ENCODE measurements at regions not wholly inside any gene's neighbourhood (a gene's known extent, or its start where the extent isn't known, plus 50 kb on each side); places are given as distances from the start of the nearest gene placed in this dataset.

GRCh38 chr9:95729669-95730368 lies 145.7 kb upstream of the ERCC6L2 start:
- Histone ChIP-seq H2BK120ac (ENCODE audit: low read depth, low read length) (no peak overlapping the region), H3K9ac (ENCODE audit: low read depth, low read length) (no peak overlapping the region), H3K4ac (ENCODE audit: low read depth, low read length) (no peak overlapping the region), H4K5ac (ENCODE audit: low read depth, low read length) (no peak overlapping the region), H3K4me1 (ENCODE audit: control insufficient read depth, insufficient read depth, low read length) (peaks cover 6% of the 10 kb centered on the region; the same call in 1 of the 2 replicates), H2AFZ (replicated peaks; ENCODE audit: low read length, poor library complexity) (no peak overlapping the region), H2BK5ac (ENCODE audit: low read depth, low read length, poor library complexity, severe bottlenecking) (no peak overlapping the region), H3K9me1 (ENCODE audit: insufficient read depth, low read length) (no peaks in the 10 kb centered on the region), H2BK15ac (ENCODE audit: low read depth, low read length) (no peak overlapping the region), H3K27me3 (ENCODE audit: control insufficient read depth, insufficient read depth, low read length) (peaks cover 10% of the 10 kb centered on the region), H3K27ac (ENCODE audit: insufficient read depth, low read length) (no peak overlapping the region), H3K14ac (replicated peaks; ENCODE audit: low read depth, low read length) (no peak overlapping the region), H3K4me2 (ENCODE audit: low read depth, low read length) (no peak overlapping the region), H2AK9ac (replicated peaks; ENCODE audit: low read depth, low read length, poor library complexity) (no peak overlapping the region), H3K9me3 (ENCODE audit: control insufficient read depth, insufficient read depth, low read length) (peaks cover 3% of the 10 kb centered on the region), H3K23ac (ENCODE audit: low read depth, low read length) (no peak overlapping the region), H3K79me1 (ENCODE audit: low read depth in 1 of 2, low read length in 2 of 2) (no peaks in the 10 kb centered on the region), H2BK20ac (ENCODE audit: low read depth, low read length) (no peak overlapping the region), H3K56ac (ENCODE audit: extremely low read depth, insufficient read depth, low read length) (no peak overlapping the region), H3K18ac (ENCODE audit: low read depth, low read length) (no peak overlapping the region), H4K20me1 (ENCODE audit: insufficient read depth, low read length) (no peaks in the 10 kb centered on the region), H4K8ac (ENCODE audit: low read depth in 2 of 2, low read length in 2 of 2) (no peak overlapping the region), H3K4me3 (ENCODE audit: insufficient read depth, low read depth, low read length) (no peak overlapping the region), H4K91ac (ENCODE audit: insufficient read depth, low read depth, low read length) (no peak overlapping the region), H2AK5ac (ENCODE audit: low read depth, low read length) (no peak overlapping the region), H3K36me3 (ENCODE audit: control insufficient read depth, insufficient read depth, low read length) (no peaks in the 10 kb centered on the region)
- ChIA-PET CTCF (interaction anchor here (0.6 to 0.8 kb wide), 2 partner anchors 419 to 476 kb away, joined by 4 to 6 read pairs; no protein-coding TSS in a partner anchor), POLR2A (ENCODE audit: unreplicated experiment) (no interaction called here)
- no TSS peak for BruUV-seq (replicated peaks)
- WGBS, 2 experiments (ENCODE audit: extremely low coverage in 2 of 2, insufficient read length in 1 of 2) = no CpG with 5 or more reads among the region's 5 CpGs
- in situ Hi-C loops (cut with MboI; ENCODE audit: low sequenced_read_pairs) (loop anchor here (25.0 kb wide), 1 partner anchor 482 kb away; no protein-coding TSS in a partner anchor), dilution Hi-C loops (cut with HindIII; ENCODE audit: low sequenced_read_pairs, unreplicated experiment) (no loop called here), intact Hi-C loops (cut with micrococcal nuclease) (loop anchor here (5.0 kb wide), 1 partner anchor 213 kb away; the partner anchor contains the start of gene PTCH1)
- ATAC-seq (ENCODE audit: low read depth) = no peak
- no peak for DNase-seq
- TF ChIP-seq MAFK (IDR thresholded peaks at IDR 0.05; ENCODE audit: low read depth, low read length) = no peak
- no peak for TF ChIP-seq CTCF (conservative IDR thresholded peaks at IDR 0.05; ENCODE audit: low read depth, low read length)
- no peak for TF ChIP-seq RAD21 (IDR thresholded peaks at IDR 0.05; ENCODE audit: low read length)
- TF ChIP-seq RFX5 (IDR thresholded peaks at IDR 0.05; ENCODE audit: low read depth, low read length) = no peak
- TF ChIP-seq ELK1 (IDR thresholded peaks at IDR 0.05; ENCODE audit: borderline replicate concordance, low read depth, low read length) = no peak
- TF ChIP-seq NFE2L2 (IDR thresholded peaks at IDR 0.05; ENCODE audit: low read depth, low read length) = no peak
- no peak for TF ChIP-seq SMC3 (IDR thresholded peaks at IDR 0.05; ENCODE audit: low read depth, low read length)
- TF ChIP-seq CHD1 (IDR thresholded peaks at IDR 0.05; ENCODE audit: low read depth, low read length) = no peak
- no peak for TF ChIP-seq FOS (IDR thresholded peaks at IDR 0.05; ENCODE audit: low read depth, low read length)
- no peak for TF ChIP-seq POLR2A (IDR thresholded peaks at IDR 0.05; ENCODE audit: low read depth, low read length)
- TF ChIP-seq BHLHE40 (IDR thresholded peaks at IDR 0.05; ENCODE audit: low read depth, low read length) = no peak
- TF ChIP-seq RCOR1 (IDR thresholded peaks at IDR 0.05; ENCODE audit: insufficient replicate concordance, low read length) = no peak
- no peak for TF ChIP-seq CEBPB (IDR thresholded peaks at IDR 0.05; ENCODE audit: low read depth, low read length)
- TF ChIP-seq MXI1 (IDR thresholded peaks at IDR 0.05; ENCODE audit: borderline replicate concordance, low read depth, low read length) = no peak
